Retinal pigment epithelial cell (primary cell): ENCODE measurements at regions not wholly inside any gene's neighbourhood (a gene's known extent, or its start where the extent isn't known, plus 50 kb on each side); places are given as distances from the start of the nearest gene placed in this dataset.
"Not testable (repeated sequence)": the region's sequence is repeated elsewhere in the genome, so short reads cannot be mapped to it uniquely, and the experiment has no call there.

Experiments used
- DNase-seq: peaks from one replicate; pipeline ENCODE4 v3.0.0-alpha.2; 2010; ENCODE audit warnings: low read depth
- H3K4me3 ChIP-seq: 2 replicates; pipeline ENCODE4 v1.5.1; 2011; ENCODE audit warnings: mild to moderate bottlenecking, low read length, control low read depth, moderate library complexity
- TF ChIP-seq, protein P1 (sequence below): conservative IDR thresholded peaks from 2 replicates; pipeline ENCODE4 v1.5.1; 2011; ENCODE audit warnings: low read depth, low read length, control low read depth, inconsistent platforms

DNA sequence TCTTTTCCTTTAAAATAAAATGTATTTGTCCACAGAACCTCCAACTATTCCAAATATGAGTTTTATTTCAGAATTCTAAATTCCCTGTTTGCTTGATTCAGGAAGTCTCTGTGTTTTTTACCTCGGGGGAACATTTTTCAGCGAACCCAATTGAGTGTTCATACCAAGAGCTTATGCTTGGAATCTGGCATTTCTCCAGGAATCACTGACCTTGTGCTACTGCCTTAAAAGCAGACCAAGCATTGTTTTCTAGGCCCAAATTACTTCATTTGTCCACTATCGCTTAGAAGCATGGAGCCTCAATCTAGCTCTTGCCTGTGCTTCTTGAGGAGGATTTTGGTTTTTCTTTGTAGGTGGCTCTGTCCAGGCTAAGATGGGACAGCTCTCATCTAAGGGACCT is 59.4 kb downstream of the EBLN1 start:
- H3K4me3 ChIP-seq = no peak overlapping the region
- DNase-seq = peak; percentile 83
- TF ChIP-seq, protein P1, sequence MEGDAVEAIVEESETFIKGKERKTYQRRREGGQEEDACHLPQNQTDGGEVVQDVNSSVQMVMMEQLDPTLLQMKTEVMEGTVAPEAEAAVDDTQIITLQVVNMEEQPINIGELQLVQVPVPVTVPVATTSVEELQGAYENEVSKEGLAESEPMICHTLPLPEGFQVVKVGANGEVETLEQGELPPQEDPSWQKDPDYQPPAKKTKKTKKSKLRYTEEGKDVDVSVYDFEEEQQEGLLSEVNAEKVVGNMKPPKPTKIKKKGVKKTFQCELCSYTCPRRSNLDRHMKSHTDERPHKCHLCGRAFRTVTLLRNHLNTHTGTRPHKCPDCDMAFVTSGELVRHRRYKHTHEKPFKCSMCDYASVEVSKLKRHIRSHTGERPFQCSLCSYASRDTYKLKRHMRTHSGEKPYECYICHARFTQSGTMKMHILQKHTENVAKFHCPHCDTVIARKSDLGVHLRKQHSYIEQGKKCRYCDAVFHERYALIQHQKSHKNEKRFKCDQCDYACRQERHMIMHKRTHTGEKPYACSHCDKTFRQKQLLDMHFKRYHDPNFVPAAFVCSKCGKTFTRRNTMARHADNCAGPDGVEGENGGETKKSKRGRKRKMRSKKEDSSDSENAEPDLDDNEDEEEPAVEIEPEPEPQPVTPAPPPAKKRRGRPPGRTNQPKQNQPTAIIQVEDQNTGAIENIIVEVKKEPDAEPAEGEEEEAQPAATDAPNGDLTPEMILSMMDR = no peak

DNA sequence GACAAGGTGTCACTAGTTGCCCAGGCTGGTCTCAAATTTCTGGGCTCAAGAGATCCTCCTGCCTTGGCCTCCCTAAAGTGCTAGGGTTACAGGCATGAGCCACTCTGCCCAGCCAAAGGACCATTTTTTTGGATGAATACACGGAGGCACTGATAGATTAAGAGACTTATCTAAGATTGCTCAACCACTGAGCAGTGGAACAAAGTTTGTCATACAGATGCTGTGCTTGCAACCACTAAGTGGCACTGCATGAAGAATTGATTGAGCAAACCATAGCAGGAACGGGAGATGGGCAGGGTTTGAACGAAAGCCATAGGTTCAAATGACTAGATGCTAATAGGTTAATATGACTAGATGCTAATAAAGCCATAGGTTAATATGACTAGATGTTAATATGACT is 61.1 kb downstream of the EBLN1 start:
- H3K4me3 ChIP-seq = no peak overlapping the region
- DNase-seq = no peak
- TF ChIP-seq, protein P1 = no peak

DNA sequence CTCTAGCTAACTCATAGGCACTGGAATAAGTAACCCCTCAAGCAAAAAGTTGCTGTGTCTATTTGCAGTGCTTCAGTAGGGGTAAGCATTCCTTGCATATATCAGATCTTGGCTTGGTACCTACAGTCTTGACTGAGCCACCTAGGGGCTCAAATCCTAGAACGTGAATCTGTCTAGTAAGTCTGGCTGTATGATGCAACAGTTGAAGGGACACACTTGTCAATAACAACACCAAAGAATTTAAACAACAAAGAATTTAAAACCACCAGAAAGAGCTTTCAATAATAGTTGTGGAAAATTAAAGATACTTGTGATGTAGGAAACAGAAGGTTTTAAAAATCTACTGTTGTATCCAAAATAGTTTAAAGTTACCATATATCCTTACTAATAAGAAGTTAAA is 65.4 kb downstream of the EBLN1 start:
- DNase-seq = no peak
- TF ChIP-seq, protein P1 = no peak
- H3K4me3 ChIP-seq = no peak overlapping the region

DNA sequence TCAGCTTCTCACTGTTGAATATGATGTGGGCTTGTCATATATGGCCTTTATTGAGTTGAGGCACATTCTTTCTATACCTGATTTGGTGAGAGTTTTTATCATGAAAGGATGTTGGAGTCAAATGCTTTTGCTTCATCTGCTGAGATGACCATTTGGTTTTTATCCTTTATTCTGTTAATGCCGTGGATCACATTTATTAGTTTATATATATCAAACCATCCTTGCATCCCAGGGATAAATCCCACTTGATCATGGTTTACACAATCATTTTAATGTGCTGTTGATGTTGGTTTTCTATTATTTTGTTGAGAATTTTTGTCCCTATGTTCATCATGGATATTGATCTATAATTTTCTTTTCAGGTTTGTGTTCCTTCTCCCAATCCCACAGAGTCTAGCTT is 67.0 kb downstream of the EBLN1 start:
- no peak for DNase-seq
- TF ChIP-seq, protein P1 = no peak
- no peak overlapping the region for H3K4me3 ChIP-seq

DNA sequence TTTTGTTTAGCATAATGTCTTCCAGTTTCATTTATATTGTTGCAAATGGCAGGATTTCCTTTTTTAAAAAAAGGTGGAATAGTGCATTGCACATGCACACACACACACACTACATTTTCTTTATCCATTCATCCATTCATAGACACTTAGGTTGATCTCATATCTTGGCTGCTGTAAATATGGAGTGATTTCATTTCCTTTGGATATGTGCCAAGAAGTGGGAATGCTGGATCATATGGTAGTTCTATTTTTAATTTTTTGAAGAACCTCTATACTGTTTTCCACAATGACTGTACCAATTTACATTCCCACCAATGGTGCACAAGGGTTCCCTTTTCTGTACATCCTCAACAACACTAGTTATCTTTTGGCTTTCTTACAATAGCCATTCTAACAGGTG is 68.9 kb downstream of the EBLN1 start:
- TF ChIP-seq, protein P1 = no peak
- DNase-seq = peak; percentile 51
- no peak overlapping the region for H3K4me3 ChIP-seq

DNA sequence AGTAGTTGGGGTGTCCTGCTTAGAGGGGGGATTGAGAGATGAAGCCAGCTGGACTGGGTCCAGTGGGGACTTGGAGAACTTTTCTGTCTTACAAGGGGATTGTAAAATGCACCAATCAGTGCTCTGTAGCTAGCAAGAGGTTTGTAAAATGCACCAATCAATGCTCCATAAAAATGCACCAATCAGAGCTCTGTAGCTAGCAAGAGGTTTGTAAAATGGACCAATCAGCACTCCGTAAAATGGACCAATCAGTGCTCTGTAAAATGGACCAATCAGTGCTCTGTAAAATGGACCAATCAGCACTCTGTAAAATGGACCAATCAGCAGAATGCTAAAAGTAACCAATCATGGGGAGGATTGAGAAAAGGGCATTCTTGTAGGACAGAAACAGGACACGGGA is 71.9 kb downstream of the EBLN1 start:
- not testable (repeated sequence) for H3K4me3 ChIP-seq, DNase-seq

DNA sequence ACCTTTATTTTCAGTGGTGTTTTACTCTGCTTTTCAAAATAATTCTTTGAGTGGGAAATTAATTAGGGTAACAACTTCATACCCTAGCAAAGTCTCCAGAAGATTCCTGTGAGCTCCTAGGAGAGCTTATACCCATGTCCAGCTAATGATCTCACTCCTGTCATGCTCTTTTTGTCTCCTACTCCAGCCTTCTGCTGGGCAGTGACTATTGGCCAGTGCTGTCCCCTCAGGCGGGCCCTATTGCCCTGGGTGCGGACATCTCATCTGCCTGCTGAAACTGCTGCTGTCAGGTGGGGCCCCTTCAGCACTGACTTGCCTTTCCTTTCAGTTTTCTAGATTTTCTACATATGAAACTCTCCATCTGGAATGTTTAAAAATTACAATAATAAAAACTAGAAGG is 80.3 kb downstream of the EBLN1 start:
- TF ChIP-seq, protein P1 = no peak
- DNase-seq = no peak

DNA sequence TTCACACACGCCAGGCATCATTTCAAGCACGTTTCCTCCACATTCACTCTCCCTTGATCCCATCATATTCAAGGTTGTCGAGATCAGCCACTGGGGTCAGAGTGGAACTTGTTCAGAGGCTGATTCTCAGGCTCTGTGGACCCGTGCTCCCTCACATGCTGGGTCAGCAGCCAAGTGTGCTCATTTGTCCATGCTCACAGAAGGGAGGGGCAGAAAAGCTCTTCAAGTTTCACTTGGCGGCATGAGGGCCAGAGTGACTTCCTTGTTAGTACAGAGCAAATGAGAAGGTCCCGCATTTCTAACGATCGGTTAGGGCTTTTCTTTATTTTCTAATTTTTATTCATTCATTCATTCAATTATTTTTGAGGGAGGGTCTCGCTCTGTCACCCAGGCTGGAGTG is 82.2 kb downstream of the EBLN1 start:
- no peak overlapping the region for H3K4me3 ChIP-seq
- no peak for DNase-seq
- TF ChIP-seq, protein P1 = no peak

More for the DNA sequence above, 80.3 kb downstream of the EBLN1 start:
- no peak overlapping the region for H3K4me3 ChIP-seq
